ENCODE measurements at regions not wholly inside any gene's neighbourhood (a gene's known extent, or its start where the extent isn't known, plus 50 kb on each side); places are given as distances from the start of the nearest gene placed in this dataset.

- no peak for TF ChIP-seq CTCF (IDR thresholded peaks at IDR 0.05)
- no peak for TF ChIP-seq POLR2A (IDR thresholded peaks at IDR 0.05)
These were observed 359.9 kb downstream of the SIPA1L2 start for GRCh38 chr1:232269988-232270387.

Data from Peyer's patch (tissue), 4 donors.